ENCODE measurements at regions not wholly inside any gene's neighbourhood (a gene's known extent, or its start where the extent isn't known, plus 50 kb on each side); places are given as distances from the start of the nearest gene placed in this dataset.

GRCh38 chr2:205902900-205903237 lies 183.1 kb downstream of the INO80D start:
- TF ChIP-seq, protein P1, sequence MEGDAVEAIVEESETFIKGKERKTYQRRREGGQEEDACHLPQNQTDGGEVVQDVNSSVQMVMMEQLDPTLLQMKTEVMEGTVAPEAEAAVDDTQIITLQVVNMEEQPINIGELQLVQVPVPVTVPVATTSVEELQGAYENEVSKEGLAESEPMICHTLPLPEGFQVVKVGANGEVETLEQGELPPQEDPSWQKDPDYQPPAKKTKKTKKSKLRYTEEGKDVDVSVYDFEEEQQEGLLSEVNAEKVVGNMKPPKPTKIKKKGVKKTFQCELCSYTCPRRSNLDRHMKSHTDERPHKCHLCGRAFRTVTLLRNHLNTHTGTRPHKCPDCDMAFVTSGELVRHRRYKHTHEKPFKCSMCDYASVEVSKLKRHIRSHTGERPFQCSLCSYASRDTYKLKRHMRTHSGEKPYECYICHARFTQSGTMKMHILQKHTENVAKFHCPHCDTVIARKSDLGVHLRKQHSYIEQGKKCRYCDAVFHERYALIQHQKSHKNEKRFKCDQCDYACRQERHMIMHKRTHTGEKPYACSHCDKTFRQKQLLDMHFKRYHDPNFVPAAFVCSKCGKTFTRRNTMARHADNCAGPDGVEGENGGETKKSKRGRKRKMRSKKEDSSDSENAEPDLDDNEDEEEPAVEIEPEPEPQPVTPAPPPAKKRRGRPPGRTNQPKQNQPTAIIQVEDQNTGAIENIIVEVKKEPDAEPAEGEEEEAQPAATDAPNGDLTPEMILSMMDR (IDR thresholded peaks at IDR 0.05), result no peak
- TF ChIP-seq, protein P2, sequence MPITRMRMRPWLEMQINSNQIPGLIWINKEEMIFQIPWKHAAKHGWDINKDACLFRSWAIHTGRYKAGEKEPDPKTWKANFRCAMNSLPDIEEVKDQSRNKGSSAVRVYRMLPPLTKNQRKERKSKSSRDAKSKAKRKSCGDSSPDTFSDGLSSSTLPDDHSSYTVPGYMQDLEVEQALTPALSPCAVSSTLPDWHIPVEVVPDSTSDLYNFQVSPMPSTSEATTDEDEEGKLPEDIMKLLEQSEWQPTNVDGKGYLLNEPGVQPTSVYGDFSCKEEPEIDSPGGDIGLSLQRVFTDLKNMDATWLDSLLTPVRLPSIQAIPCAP (CRISPR knock-in tag; IDR thresholded peaks at IDR 0.05), result no peak
- TF ChIP-seq ZNF138 (CRISPR knock-in tag; conservative IDR thresholded peaks at IDR 0.05) (no peak), TCF7 (CRISPR knock-in tag; IDR thresholded peaks at IDR 0.05; ENCODE audit: low read depth) (no peak), NR2C2 (CRISPR knock-in tag; IDR thresholded peaks at IDR 0.05) (no peak), FOXJ3 (CRISPR knock-in tag; IDR thresholded peaks at IDR 0.05; ENCODE audit: borderline replicate concordance) (no peak), JUN (CRISPR knock-in tag; IDR thresholded peaks at IDR 0.05) (no peak)
- TF ChIP-seq, protein P3, sequence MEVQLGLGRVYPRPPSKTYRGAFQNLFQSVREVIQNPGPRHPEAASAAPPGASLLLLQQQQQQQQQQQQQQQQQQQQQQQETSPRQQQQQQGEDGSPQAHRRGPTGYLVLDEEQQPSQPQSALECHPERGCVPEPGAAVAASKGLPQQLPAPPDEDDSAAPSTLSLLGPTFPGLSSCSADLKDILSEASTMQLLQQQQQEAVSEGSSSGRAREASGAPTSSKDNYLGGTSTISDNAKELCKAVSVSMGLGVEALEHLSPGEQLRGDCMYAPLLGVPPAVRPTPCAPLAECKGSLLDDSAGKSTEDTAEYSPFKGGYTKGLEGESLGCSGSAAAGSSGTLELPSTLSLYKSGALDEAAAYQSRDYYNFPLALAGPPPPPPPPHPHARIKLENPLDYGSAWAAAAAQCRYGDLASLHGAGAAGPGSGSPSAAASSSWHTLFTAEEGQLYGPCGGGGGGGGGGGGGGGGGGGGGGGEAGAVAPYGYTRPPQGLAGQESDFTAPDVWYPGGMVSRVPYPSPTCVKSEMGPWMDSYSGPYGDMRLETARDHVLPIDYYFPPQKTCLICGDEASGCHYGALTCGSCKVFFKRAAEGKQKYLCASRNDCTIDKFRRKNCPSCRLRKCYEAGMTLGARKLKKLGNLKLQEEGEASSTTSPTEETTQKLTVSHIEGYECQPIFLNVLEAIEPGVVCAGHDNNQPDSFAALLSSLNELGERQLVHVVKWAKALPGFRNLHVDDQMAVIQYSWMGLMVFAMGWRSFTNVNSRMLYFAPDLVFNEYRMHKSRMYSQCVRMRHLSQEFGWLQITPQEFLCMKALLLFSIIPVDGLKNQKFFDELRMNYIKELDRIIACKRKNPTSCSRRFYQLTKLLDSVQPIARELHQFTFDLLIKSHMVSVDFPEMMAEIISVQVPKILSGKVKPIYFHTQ (CRISPR knock-in tag; IDR thresholded peaks at IDR 0.05), result no peak

All from WTC11 (cell line).